GM12878 (cell line): ENCODE measurements at regions not wholly inside any gene's neighbourhood (a gene's known extent, or its start where the extent isn't known, plus 50 kb on each side); places are given as distances from the start of the nearest gene placed in this dataset.

Experiments
- ATAC-seq: fragments of 200-7000 bp; cut with Tn5 transposase; 3 replicates; pipeline ENCODE4 v1.9.1; 2020; ENCODE audit warnings: mild to moderate bottlenecking, moderate library complexity
- BruUV-seq: library from RNA; stranded (reverse); fragments of 400-500 nt; replicated peaks from 2 replicates; lab custom pipeline; 2021; lab: Mats Ljungman, UMichigan
- CTCF ChIA-PET: fragments of 300-600 bp; sonication (Branson Sonifier 250); formaldehyde crosslinking; extraction: SDS; loops from one replicate; lab custom pipeline; 2021; ENCODE audit warnings: inconsistent platforms; lab: Yijun Ruan, JAX
- POLR2A ChIA-PET: fragments of 350-600 bp; formaldehyde crosslinking; extraction: SDS; loops from one replicate; lab custom pipeline; 2021; ENCODE audit warnings: inconsistent platforms; lab: Charles Lee
- RAD21 ChIA-PET: fragments of 300-600 bp; sonication (Branson Sonifier 250); formaldehyde crosslinking; loops from one replicate; lab custom pipeline; 2023; ENCODE audit warnings: antibody characterized with exemption; ENCODE audit not compliant: unreplicated experiment; lab: Charles Lee
- SMC1A ChIA-PET: fragments of 300-600 bp; sonication (Branson Sonifier 250); formaldehyde crosslinking; loops from one replicate; lab custom pipeline; 2023; ENCODE audit not compliant: unreplicated experiment, uncharacterized antibody; lab: Charles Lee
- DNase-seq: peaks from one replicate; pipeline ENCODE4 v3.0.0-alpha.2; 2011; ENCODE audit warnings: low read depth, low spot score
- FAIRE-seq: peaks from 3 replicates; lab custom pipeline; 2011; peaks lifted over from hg19 to GRCh38; lab: Jason Lieb, UNC
- H2AFZ ChIP-seq: 2 replicates; pipeline ENCODE4 v1.6.0; 2011; ENCODE audit warnings: low read depth, low read length, control low read depth; ENCODE audit not compliant: control insufficient read depth
- H3K27ac ChIP-seq: 2 replicates; pipeline ENCODE4 v1.5.1; 2011; ENCODE audit warnings: control low read depth; ENCODE audit not compliant: control insufficient read depth, insufficient read depth
- H3K27me3 ChIP-seq, 2 experiments: replicated peaks in 1 of 2; 2 replicates each; pipeline versions ENCODE4 v1.6.0 to v1.6.1; 2011; ENCODE audit warnings: low read length in 1 of 2; ENCODE audit not compliant: control insufficient read depth in 2 of 2, insufficient read depth in 2 of 2
- H3K36me3 ChIP-seq, 2 experiments: 2 replicates each; pipeline ENCODE4 v1.5.1; 2011; ENCODE audit warnings: low read length in 1 of 2; ENCODE audit not compliant: control insufficient read depth in 2 of 2, insufficient read depth in 2 of 2
- H3K4me1 ChIP-seq: 2 replicates; pipeline ENCODE4 v1.6.1; 2011; ENCODE audit warnings: mild to moderate bottlenecking, low read length, moderate library complexity, mixed read lengths; ENCODE audit not compliant: control insufficient read depth, insufficient read depth
- H3K4me2 ChIP-seq: 2 replicates; pipeline ENCODE4 v1.6.0; 2011; ENCODE audit warnings: control low read depth; ENCODE audit not compliant: control insufficient read depth, insufficient read depth
- H3K4me3 ChIP-seq: fragments of 200-600 bp; sonication (generic); 2 replicates; pipeline ENCODE4 v1.5.1; 2016
- H3K79me2 ChIP-seq: 2 replicates; pipeline ENCODE4 v1.6.0; 2011; ENCODE audit warnings: low read length; ENCODE audit not compliant: control insufficient read depth, insufficient read depth
- H3K9ac ChIP-seq: 2 replicates; pipeline ENCODE4 v1.8.0; 2011; ENCODE audit warnings: low read length, control low read depth, mixed read lengths; ENCODE audit not compliant: control insufficient read depth, insufficient read depth
- H3K9me3 ChIP-seq: replicated peaks from 3 replicates; pipeline ENCODE4 v1.5.1; 2011; ENCODE audit warnings: mild to moderate bottlenecking, low read length; ENCODE audit not compliant: control insufficient read depth, insufficient read depth
- H4K20me1 ChIP-seq: 2 replicates; pipeline ENCODE4 v1.6.0; 2011; ENCODE audit not compliant: control insufficient read depth, insufficient read depth
- BHLHE40 ChIP-seq, 2 experiments: fragments of 450-650 bp in 1 of 2; IDR thresholded peaks; 2 replicates each; pipeline ENCODE4 v1.6.1; 2011 to 2017; ENCODE audit warnings: low read depth in 2 of 2, borderline replicate concordance in 1 of 2, improper control_type of control experiment in 1 of 2, low read length in 1 of 2, mild to moderate bottlenecking in 1 of 2
- ESRRA ChIP-seq: IDR thresholded peaks from 2 replicates; pipeline ENCODE4 v1.6.1; 2012; ENCODE audit warnings: mild to moderate bottlenecking, low read length, improper control_type of control experiment
- MEF2A ChIP-seq: IDR thresholded peaks from 2 replicates; pipeline ENCODE4 v1.6.1; 2011; ENCODE audit warnings: low read depth, mild to moderate bottlenecking, low read length, moderate library complexity; ENCODE audit not compliant: insufficient read depth
- MEF2B ChIP-seq: fragments of 450-650 bp; IDR thresholded peaks from 2 replicates; pipeline ENCODE4 v1.6.1; 2018; ENCODE audit warnings: mild to moderate bottlenecking, moderate library complexity; ENCODE audit not compliant: partially characterized antibody, poor library complexity, severe bottlenecking
- RUNX3 ChIP-seq: IDR thresholded peaks from 2 replicates; pipeline ENCODE4 v1.6.1; 2012; ENCODE audit warnings: low read length, inconsistent platforms
- SIX5 ChIP-seq: IDR thresholded peaks from 2 replicates; pipeline ENCODE4 v1.6.1; 2011; ENCODE audit warnings: mild to moderate bottlenecking, low read depth, low read length, moderate library complexity; ENCODE audit not compliant: severe bottlenecking
- WGBS: methylation state at CpG from one replicate; pipeline ENCODE4 v1.1.6; 2016; ENCODE audit warnings: low lambda C conversion rate; ENCODE audit not compliant: insufficient replicate concordance, insufficient coverage; ENCODE audit errors: missing lambda C conversion rate; 5-methylcytosine and 5-hydroxymethylcytosine counted together
- in situ Hi-C: fragments of 300-500 bp; cut with MboI; formaldehyde crosslinking; loops from 9 replicates; pipeline ENCODE4 v1.14.3; 2018; ENCODE audit warnings: mixed read lengths
- intact Hi-C: fragments of 100-400 bp; cut with micrococcal nuclease; formaldehyde crosslinking; loops from one replicate; pipeline ENCODE4 v1.14.2; 2022; ENCODE audit not compliant: unreplicated experiment
- TF ChIP-seq, protein P1 (sequence below): IDR thresholded peaks from 2 replicates; pipeline ENCODE4 v1.6.1; 2012; ENCODE audit warnings: low read depth, low read length, improper control_type of control experiment

DNA sequence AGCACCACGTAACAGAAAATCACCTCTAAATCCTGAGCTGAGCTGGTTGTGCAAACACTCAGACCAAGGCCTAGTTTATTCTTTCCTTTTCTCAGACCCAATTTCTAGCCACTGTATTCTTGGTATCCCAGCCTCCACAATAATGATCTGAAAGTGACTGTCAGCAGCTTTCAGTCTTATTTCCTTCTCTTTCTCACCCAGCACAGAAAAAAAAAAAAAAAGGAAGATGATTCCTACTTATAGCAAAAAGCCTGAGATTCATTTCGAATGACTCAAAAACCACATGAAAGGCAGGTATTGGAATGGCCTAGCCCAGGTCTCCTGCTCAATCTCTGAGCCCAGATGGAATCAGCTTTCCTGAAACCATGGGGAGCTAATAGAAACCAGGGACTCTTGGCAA, 298.6 kb upstream of the PPFIA2 start:
- TF ChIP-seq, protein P1, sequence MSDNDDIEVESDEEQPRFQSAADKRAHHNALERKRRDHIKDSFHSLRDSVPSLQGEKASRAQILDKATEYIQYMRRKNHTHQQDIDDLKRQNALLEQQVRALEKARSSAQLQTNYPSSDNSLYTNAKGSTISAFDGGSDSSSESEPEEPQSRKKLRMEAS: no peak
- no peak for TF ChIP-seq MEF2B
- no peak for TF ChIP-seq ESRRA
- no peak for TF ChIP-seq RUNX3
- TF ChIP-seq SIX5: no peak
- RAD21 ChIA-PET: no interaction called here
- Histone ChIP-seq H2AFZ (no peak overlapping the region), H3K4me3 (no peak overlapping the region), H3K9me3 (no peaks in the 10 kb centered on the region), H3K27me3 (no peaks in the 10 kb centered on the region), H3K9ac (no peak overlapping the region), H3K79me2 (no peaks in the 10 kb centered on the region), H3K36me3 (no peaks in the 10 kb centered on the region), H3K4me1 (no peaks in the 10 kb centered on the region), H4K20me1 (no peaks in the 10 kb centered on the region), H3K27ac (no peak overlapping the region), H3K4me2 (no peak overlapping the region)
- FAIRE-seq: no peak
- SMC1A ChIA-PET: interaction anchor here (1.2 to 1.6 kb wide), 2 partner anchors 31 to 128 kb away, joined by 3 to 4 read pairs; no protein-coding TSS in a partner anchor
- WGBS: 7% methylated on average over 2 of the region's 2 CpGs
- POLR2A ChIA-PET: interaction anchor here (0.6 to 1.0 kb wide), 2 partner anchors 55 to 66 kb away, joined by 3 to 4 read pairs; no protein-coding TSS in a partner anchor
- in situ Hi-C loops: no loop called here
- intact Hi-C loops: no loop called here
- DNase-seq: no peak
- no TSS peak for BruUV-seq
- CTCF ChIA-PET: interaction anchor here (1.2 kb wide), 1 partner anchor 43 kb away, joined by 4 read pairs; no protein-coding TSS in a partner anchor
- ATAC-seq: no peak

DNA sequence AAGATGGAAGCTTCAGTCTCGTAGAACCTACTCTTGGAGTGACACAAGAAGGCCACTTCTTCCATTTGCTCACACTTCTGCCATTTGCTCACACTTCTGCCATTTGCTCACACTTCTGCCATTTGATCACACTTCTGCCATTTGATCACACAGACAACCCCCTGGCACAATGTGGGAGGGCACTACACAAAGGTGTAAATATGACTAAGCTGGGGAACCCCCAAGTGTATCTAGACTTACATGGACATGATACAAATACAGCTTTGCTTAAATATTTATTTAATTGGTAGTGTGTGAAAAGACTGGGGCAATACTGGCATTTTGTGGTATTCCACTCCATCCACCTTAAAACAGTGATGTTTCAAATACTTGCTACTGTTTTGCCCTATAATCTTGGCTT, 296.2 kb upstream of the PPFIA2 start:
- POLR2A ChIA-PET: interaction anchor here (0.9 kb wide), 1 partner anchor 87 kb away, joined by 3 read pairs; no protein-coding TSS in a partner anchor
- H3K9me3 ChIP-seq: no peaks in the 10 kb centered on the region
- H2AFZ ChIP-seq: no peak overlapping the region
- no peaks in the 10 kb centered on the region for H3K36me3 ChIP-seq
- no peak overlapping the region for H3K4me3 ChIP-seq
- FAIRE-seq (no peak), ATAC-seq (peak; percentile 82), DNase-seq (no peak)
- CTCF ChIA-PET: interaction anchor here (1.0 to 1.5 kb wide), 4 partner anchors 9 to 256 kb away, joined by 3 read pairs; no protein-coding TSS in a partner anchor
- no peak overlapping the region for H3K27ac ChIP-seq
- no peak overlapping the region for H3K4me2 ChIP-seq
- in situ Hi-C loops: no loop called here
- TF ChIP-seq BHLHE40 (IDR thresholded peaks at IDR 0.05; ENCODE audit: borderline replicate concordance in 1 of 2, low read depth in 2 of 2, low read length in 1 of 2): 0 out of 4 replicates have a peak, but pooled peaks of 1 of the 2 experiments have one; percentile 11
- TF ChIP-seq MEF2A: no peak
- no peaks in the 10 kb centered on the region for H4K20me1 ChIP-seq
- RAD21 ChIA-PET: no interaction called here
- no TSS peak for BruUV-seq
- no peaks in the 10 kb centered on the region for H3K79me2 ChIP-seq
- H3K4me1 ChIP-seq: no peaks in the 10 kb centered on the region
- intact Hi-C loops: no loop called here
- 0% methylated on average over 1 of the region's 1 CpG for WGBS
- H3K9ac ChIP-seq: no peak overlapping the region
- H3K27me3 ChIP-seq: no peaks in the 10 kb centered on the region
- SMC1A ChIA-PET: interaction anchor here (0.6 to 1.3 kb wide), 3 partner anchors 8 to 10 kb away, joined by 3 read pairs; no protein-coding TSS in a partner anchor
